Left lung (tissue), 4 donors: ENCODE measurements at regions not wholly inside any gene's neighbourhood (a gene's known extent, or its start where the extent isn't known, plus 50 kb on each side); places are given as distances from the start of the nearest gene placed in this dataset.

Experiments used
- ATAC-seq: fragments of 200-7000 bp; cut with Tn5 transposase; one replicate; pipeline ENCODE4 v1.9.1; 2020; ENCODE audit warnings: moderate library complexity
- DNase-seq, 4 donors: peaks; one replicate each; pipeline ENCODE4 v3.0.0-alpha.2; 2013 to 2020
- H3K27ac ChIP-seq, 2 donors: fragments of 200-600 bp; sonication (generic) in 1 of 2; one replicate each; pipeline versions ENCODE4 v1.5.0 to v1.8.0; 2020 to 2021
- H3K27me3 ChIP-seq, 2 donors: fragments of 200-600 bp; sonication (generic) in 1 of 2; one replicate each; pipeline versions ENCODE4 v1.5.0 to v1.8.0; 2020 to 2021
- H3K36me3 ChIP-seq, 2 donors: fragments of 200-600 bp; sonication (generic) in 1 of 2; one replicate each; pipeline versions ENCODE4 v1.5.0 to v1.8.0; 2020 to 2021
- H3K4me1 ChIP-seq, 2 donors: fragments of 200-600 bp; one replicate each; pipeline ENCODE4 v1.8.0; 2021
- H3K4me3 ChIP-seq, 2 donors: fragments of 200-600 bp; sonication (generic) in 1 of 2; one replicate each; pipeline versions ENCODE4 v1.5.0 to v1.8.0; 2020 to 2021; ENCODE audit warnings: mild to moderate bottlenecking in 1 of 2
- H3K9me3 ChIP-seq, 2 donors: fragments of 200-600 bp; sonication (generic) in 1 of 2; one replicate each; pipeline versions ENCODE4 v1.5.0 to v1.8.0; 2020 to 2021
- CTCF ChIP-seq, 2 donors: fragments of 200-600 bp; sonication (generic) in 1 of 2; IDR thresholded peaks; one replicate each; pipeline versions ENCODE4 v1.5.0 to v1.8.0; 2021; ENCODE audit warnings: antibody characterized with exemption in 2 of 2
- intact Hi-C, 2 donors: fragments of 100-400 bp; cut with DNase I; formaldehyde crosslinking; loops; one replicate each; pipeline versions ENCODE4 v1.11.2 to v1.14.2; 2022
- donor health status: DM: no; HTN: yes; CAD: no.
- donor health status: DM: no; HTN: no; CAD: no.

DNA sequence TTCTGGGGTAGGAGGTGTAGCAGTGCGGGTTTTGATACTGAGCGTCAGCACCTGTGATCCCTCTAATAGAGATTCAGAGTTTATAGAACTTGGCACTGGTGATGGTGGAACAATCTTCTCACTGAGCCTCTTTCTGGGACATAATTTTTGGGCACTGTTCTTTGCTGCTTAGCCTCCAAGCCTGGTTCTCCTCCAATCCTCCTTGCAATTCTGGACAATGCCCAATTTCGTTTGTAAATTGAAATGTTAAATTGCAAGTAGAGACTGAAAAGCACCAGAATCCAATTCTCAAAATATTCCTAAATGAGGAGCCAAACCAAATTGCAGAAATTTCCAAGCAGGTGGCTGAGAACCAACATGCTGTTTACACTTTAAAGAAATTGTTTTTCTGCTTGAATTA, 149.8 kb upstream of the ABI3BP start:
- Histone ChIP-seq H3K27me3 (no peaks in the 10 kb centered on the region), H3K36me3 (no peaks in the 10 kb centered on the region), H3K9me3 (no peaks in the 10 kb centered on the region), H3K27ac (no peak overlapping the region), H3K4me3 (no peak overlapping the region), H3K4me1 (no peaks in the 10 kb centered on the region)
- DNase-seq, result no peak
- ATAC-seq, result no peak
- intact Hi-C loops, result no loop called here
- TF ChIP-seq CTCF (IDR thresholded peaks at IDR 0.05), result no peak

DNA sequence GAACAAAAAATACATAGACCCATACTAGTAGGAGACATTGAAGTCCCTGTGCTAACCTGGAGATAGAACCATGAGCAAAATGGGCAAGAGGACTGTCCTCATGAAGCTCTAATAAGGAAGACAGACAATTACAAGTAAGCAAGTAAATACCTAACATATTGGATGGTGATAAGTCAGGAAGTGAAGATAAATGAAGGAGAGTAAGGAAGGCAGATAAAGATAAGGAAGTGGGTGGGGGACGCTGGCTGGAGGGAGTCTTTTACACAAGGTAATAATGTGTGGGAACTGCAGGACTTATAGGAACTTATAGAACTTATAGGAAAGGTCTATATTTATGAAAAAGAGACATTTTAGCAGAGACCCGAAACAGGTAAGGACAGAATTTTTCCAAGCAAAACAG, 148.9 kb upstream of the ABI3BP start:
- Histone ChIP-seq H3K9me3 (no peaks in the 10 kb centered on the region), H3K36me3 (no peaks in the 10 kb centered on the region), H3K4me3 (no peak overlapping the region), H3K4me1 (no peaks in the 10 kb centered on the region), H3K27ac (no peak overlapping the region), H3K27me3 (no peaks in the 10 kb centered on the region)
- no peak for TF ChIP-seq CTCF (IDR thresholded peaks at IDR 0.05)
- ATAC-seq (no peak), DNase-seq (no peak)
- intact Hi-C loops, result no loop called here

GRCh38 chr3:101141135-101141534, 147.9 kb upstream of the ABI3BP start:
- Histone ChIP-seq H3K4me1 (no peaks in the 10 kb centered on the region), H3K27ac (no peak overlapping the region), H3K9me3 (no peaks in the 10 kb centered on the region), H3K27me3 (no peaks in the 10 kb centered on the region), H3K4me3 (no peak overlapping the region), H3K36me3 (no peaks in the 10 kb centered on the region)
- TF ChIP-seq CTCF (IDR thresholded peaks at IDR 0.05), result no peak
- DNase-seq, result no peak
- no peak for ATAC-seq
- intact Hi-C loops, result no loop called here

DNA sequence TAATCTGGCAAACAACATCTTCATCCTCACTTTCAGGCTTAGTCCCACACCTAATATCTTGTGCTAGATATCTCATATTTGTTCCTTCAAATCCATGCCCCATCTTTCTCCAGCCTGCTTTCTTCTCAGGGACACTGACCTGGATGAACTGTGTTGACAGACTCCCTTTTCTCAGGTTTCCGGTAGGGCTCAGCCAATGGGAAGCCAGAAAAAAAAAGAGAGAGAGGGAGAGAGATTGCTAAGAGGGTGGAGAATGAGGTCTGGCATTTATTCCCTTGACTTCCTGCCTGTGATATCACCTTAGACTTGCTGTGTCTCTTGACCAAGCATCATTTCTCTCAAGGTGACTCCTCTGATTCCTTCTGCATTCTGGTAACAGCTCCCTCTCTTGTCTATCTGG, 145.6 kb upstream of the ABI3BP start:
- Histone ChIP-seq H3K4me1 (no peaks in the 10 kb centered on the region), H3K27ac (no peak overlapping the region), H3K4me3 (no peak overlapping the region), H3K36me3 (no peaks in the 10 kb centered on the region), H3K9me3 (no peaks in the 10 kb centered on the region), H3K27me3 (no peaks in the 10 kb centered on the region)
- no peak for TF ChIP-seq CTCF (IDR thresholded peaks at IDR 0.05)
- ATAC-seq (no peak), DNase-seq (no peak)
- intact Hi-C loops, result no loop called here

- TF ChIP-seq CTCF (IDR thresholded peaks at IDR 0.05), result no peak
- Histone ChIP-seq H3K4me1 (no peaks in the 10 kb centered on the region), H3K4me3 (no peak overlapping the region), H3K36me3 (no peaks in the 10 kb centered on the region), H3K27ac (no peak overlapping the region), H3K27me3 (no peaks in the 10 kb centered on the region), H3K9me3 (no peaks in the 10 kb centered on the region)
- no peak for DNase-seq
- intact Hi-C loops, result no loop called here
- no peak for ATAC-seq
Measured at GRCh38 chr3:101134331-101134730, 141.1 kb upstream of the ABI3BP start.
